ENCODE measurements at regions not wholly inside any gene's neighbourhood (a gene's known extent, or its start where the extent isn't known, plus 50 kb on each side); places are given as distances from the start of the nearest gene placed in this dataset.

DNA sequence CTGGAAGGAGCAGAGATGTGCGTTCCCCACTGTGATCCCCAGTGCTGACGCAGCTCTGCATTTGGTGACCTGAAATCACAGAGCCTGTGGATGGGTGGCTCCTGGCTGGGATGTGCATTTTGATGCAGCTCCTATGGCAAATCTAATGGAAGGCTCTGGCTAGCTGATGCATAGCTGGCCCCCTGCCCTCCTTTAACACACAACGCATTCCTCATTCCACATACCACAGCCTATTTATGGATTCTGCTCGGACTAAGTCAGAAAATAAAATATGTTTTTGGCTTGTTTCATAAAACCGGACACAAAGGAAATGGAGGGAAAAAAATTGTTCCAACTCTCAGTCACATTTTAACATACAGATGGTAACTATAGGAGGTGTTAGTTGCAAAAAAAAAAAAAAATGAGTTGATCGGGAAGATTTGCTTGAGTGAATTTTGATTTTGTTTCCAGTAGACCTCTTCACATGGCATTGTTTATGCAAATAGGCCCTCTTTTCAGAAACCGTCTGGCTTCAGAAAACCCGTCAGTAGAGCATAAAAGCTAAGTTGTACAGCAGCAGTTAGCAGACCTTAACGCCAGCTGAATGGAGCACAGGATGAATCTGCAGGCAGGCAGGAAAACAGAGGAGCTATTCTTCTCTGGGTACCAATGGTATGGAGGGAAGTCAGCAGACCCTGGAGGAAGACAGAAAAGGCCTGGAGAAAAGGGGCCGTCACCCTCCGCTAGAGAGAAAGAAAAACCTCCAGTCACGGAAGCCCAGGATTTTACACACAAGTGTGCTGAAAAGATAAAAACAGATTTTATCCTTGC lies 215.4 kb downstream of the HDGFL1 start:
- DNase-seq (ENCODE audit: extremely low read depth in 1 of 11, low read depth in 9 of 11, low spot score in 4 of 11), result peak; percentile 21 to 61 (median 40)

- DNase-seq (ENCODE audit: extremely low read depth in 1 of 11, low read depth in 9 of 11, low spot score in 4 of 11), result no peak
Observed at GRCh38 chr6:22788038-22788437, 218.7 kb downstream of the HDGFL1 start.

GRCh38 chr6:22789315-22789714 lies 219.9 kb downstream of the HDGFL1 start:
- no peak for DNase-seq (ENCODE audit: extremely low read depth in 1 of 11, low read depth in 9 of 11, low spot score in 4 of 11)

- no peak for DNase-seq (ENCODE audit: extremely low read depth in 1 of 11, low read depth in 9 of 11, low spot score in 4 of 11)
Observed at GRCh38 chr6:22794844-22795243, 225.5 kb downstream of the HDGFL1 start.

DNA sequence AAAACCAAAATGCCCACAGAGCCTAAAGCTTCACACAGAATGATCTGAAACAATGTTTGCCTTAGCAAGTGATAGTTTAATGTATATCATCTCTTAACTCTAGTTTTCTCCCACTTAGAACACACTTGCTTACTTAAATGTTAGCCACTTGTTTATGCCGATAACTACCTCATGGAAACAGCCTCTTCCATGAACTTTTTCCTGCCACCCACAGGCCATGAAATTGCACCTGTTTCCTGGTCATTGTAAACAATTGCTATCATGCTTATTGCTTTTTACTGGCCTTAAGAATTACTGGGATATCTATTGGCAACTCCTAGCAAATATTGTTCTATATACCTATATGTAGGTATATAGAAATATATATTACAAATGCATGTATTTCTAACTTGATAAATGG lies 231.1 kb downstream of the HDGFL1 start:
- DNase-seq (ENCODE audit: extremely low read depth in 1 of 11, low read depth in 9 of 11, low spot score in 4 of 11), result no peak

GRCh38 chr6:22801831-22802230 lies 232.5 kb downstream of the HDGFL1 start:
- no peak for DNase-seq (ENCODE audit: extremely low read depth in 1 of 11, low read depth in 9 of 11, low spot score in 4 of 11)

DNA sequence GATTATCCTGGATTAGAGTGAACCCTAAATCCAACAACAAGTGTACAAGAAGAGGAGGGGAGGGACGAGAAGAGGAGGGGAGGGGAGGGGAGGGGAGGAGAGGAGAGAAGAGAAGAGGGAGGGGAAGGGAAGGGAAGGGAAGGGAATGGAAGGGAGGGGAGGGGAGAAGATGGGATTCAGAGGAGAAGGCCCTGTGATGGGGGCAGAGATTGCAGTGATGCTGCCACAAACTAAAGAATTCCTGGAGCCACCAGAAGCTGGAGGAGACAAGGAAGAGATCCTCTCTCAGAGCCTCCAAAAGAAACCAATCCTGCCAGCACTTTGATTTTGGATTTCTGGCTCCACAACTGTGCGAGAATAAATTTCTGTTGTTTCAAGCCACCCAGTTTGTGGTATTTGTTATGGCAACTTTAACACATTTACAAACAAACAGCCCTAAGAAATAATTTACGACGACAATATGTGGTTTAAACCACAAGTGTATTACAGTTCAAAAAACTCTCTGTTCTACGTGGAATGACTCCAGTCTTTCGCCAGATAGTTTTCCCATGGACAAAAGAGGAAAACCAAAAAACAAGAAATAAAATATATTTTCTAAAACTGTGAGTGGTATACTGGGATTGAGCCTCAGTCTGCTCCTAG lies 235.4 kb downstream of the HDGFL1 start:
- DNase-seq (ENCODE audit: extremely low read depth in 1 of 11, low read depth in 9 of 11, low spot score in 4 of 11), result no peak

DNA sequence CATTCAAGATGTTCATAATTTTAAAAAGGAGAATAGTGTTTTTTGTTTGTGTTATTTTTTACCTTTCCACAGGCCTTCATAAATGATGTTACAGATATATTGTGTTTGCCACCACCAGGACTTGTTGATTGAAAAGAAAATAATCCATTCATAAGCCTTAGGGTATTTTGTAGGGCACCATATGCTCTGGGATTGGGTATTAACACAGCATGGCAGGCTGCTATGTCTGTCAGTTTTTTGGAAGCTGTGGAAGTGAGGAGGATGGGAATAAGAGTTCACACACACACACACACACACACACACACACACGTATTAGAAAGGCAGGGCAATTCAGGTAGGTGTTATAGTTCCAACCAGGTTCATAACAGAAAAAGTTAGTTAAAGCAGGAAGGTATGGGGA lies 237.9 kb downstream of the HDGFL1 start:
- no peak for DNase-seq (ENCODE audit: extremely low read depth in 1 of 11, low read depth in 9 of 11, low spot score in 4 of 11)

DNA sequence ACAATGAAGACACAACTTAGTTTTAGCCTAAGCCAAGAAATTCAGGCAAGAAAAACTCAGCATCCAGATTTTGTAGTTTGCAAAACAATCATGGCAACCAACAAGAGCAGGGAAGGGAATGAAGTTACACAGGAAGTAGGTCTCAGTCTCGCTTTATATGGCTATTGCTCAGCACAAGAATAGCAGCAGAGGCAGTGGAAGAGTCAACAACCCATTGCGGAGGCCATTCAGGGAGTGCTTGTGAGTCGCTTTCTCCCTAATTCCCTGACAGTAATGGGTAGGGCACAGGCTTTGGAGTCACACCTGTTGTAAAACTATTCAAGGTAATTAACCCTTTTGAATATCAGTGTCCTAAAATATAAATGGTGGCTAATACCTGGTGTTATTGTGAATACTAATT lies 238.5 kb downstream of the HDGFL1 start:
- DNase-seq (ENCODE audit: extremely low read depth in 1 of 11, low read depth in 9 of 11, low spot score in 4 of 11), result no peak

GRCh38 chr6:22808466-22808865 lies 239.1 kb downstream of the HDGFL1 start:
- no peak for DNase-seq (ENCODE audit: extremely low read depth in 1 of 11, low read depth in 9 of 11, low spot score in 4 of 11)

GRCh38 chr6:22809370-22809769 lies 240.0 kb downstream of the HDGFL1 start:
- peak in 1 of 11 donors; percentile 32 for DNase-seq (ENCODE audit: extremely low read depth in 1 of 11, low read depth in 9 of 11, low spot score in 4 of 11)

DNA sequence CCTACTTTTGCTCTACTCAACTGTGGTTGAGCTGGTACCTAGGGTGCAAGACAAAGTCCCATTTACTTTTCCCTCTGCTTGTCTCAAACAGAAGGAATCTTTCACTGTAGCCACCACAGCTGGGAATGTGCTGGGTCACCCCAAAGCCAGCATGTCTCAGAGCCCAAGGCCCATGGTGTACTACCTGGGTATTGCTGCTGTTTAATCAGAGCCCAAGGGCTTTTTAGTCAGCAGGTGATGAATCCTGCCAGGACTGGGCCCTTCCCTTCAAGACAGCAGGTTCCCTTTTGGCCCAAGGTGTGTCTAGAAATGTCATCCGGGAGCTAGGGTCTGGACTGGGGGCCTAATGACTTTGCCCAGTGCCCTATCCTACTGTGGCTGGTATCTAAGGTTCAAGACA lies 249.8 kb downstream of the HDGFL1 start:
- DNase-seq (ENCODE audit: extremely low read depth in 1 of 11, low read depth in 9 of 11, low spot score in 4 of 11), result no peak

- no peak for DNase-seq (ENCODE audit: extremely low read depth in 1 of 11, low read depth in 9 of 11, low spot score in 4 of 11)
Observed at GRCh38 chr6:22821664-22822320, 252.4 kb downstream of the HDGFL1 start.

- no peak for DNase-seq (ENCODE audit: extremely low read depth in 1 of 11, low read depth in 9 of 11, low spot score in 4 of 11)
Observed at GRCh38 chr6:22825210-22825609, 255.8 kb downstream of the HDGFL1 start.

GRCh38 chr6:22826961-22827360 lies 257.6 kb downstream of the HDGFL1 start:
- no peak for DNase-seq (ENCODE audit: extremely low read depth in 1 of 11, low read depth in 9 of 11, low spot score in 4 of 11)

DNA sequence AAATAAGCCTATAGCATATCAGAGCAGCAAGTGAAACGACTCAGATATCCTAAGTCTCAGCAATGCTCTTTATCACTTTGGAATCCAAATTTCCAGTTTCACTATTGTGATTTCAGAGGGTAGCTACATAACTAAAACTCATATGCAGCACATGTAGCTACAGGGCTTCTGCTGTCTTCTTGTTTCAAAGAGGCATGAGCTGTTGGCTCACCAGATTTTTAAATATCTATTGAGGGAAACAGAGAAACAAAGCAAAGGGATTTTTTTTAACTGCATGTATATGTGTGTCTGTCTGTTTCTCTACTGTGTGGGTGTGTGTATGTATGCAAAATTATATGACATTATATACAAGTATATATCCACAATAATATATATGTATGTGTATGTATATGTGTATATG lies 258.4 kb downstream of the HDGFL1 start:
- DNase-seq (ENCODE audit: extremely low read depth in 1 of 11, low read depth in 9 of 11, low spot score in 4 of 11), result no peak

DNA sequence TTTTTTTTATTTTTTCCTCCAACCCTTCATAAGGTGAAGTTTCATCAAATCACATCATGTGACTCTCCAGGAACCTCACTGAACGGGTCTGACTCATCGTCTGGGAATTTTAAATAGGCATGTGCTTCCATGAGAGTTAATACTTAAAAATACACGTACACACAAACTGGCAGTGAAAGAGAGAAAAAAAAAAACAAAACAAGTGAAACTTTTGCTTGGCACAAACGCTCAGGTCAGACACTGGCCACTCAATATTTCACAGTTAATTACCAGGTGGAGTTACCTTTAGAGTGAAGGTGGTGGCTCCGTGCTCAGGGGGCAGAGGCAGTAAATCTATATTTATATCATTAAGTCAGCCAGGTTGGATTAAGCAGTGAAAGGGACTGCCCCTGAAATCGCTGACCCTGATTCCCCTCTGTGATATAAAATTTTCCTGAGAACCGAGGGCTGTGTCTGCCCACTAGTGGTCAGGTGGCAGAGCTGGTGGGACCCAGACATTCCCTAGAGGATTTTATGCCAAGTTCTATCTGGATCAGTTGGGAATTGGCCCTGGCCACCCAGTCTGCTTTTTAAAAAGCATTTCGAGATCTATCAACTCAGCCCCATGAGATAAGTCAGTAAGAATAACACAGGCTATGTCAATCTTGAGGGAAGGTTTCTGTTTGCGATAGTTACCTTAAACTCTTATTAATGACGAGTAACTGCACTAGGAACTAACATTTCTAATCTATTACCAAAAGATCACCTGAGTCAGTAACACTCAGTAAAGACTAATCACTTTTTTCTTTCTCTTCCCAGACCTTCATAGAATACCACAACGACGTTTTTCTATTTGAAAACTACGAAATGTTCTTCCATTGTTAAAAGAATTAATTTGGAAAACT lies 259.1 kb downstream of the HDGFL1 start:
- peak; percentile 43 to 89 (median 57) for DNase-seq (ENCODE audit: extremely low read depth in 1 of 11, low read depth in 9 of 11, low spot score in 4 of 11)

DNA sequence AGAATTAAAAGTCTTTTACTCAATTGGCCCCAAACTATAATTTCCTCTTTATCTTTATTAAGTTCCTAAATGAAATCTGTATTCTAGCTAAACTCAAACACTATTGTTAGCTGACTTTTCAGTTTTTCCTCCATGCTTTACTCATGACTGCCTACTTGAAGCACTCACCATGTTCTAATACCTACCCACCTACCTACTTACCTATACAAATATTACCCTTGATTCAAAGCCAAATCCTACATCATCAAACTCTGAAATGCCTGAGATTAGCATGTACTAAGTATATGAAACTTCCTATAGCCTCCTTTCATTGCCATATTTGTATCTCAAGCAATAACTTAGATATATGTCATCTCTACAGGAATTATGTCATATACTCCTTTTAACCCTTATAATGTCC lies 259.7 kb downstream of the HDGFL1 start:
- no peak for DNase-seq (ENCODE audit: extremely low read depth in 1 of 11, low read depth in 9 of 11, low spot score in 4 of 11)

- no peak for DNase-seq (ENCODE audit: extremely low read depth in 1 of 11, low read depth in 9 of 11, low spot score in 4 of 11)
Observed at GRCh38 chr6:22830463-22830862, 261.1 kb downstream of the HDGFL1 start.
